K562 (cell line): ENCODE measurements at regions not wholly inside any gene's neighbourhood (a gene's known extent, or its start where the extent isn't known, plus 50 kb on each side); places are given as distances from the start of the nearest gene placed in this dataset.

Source experiments
- ATAC-seq: fragments of 200-7000 bp; cut with Tn5 transposase; 3 replicates; pipeline ENCODE4 v1.9.1; 2020; ENCODE audit warnings: moderate library complexity
- BruUV-seq: library from RNA; stranded (reverse); fragments of 400-500 nt; replicated peaks from 2 replicates; lab custom pipeline; 2021; lab: Mats Ljungman, UMichigan
- CTCF ChIA-PET: fragments of 300-600 bp; formaldehyde crosslinking; extraction: SDS; loops from one replicate; lab custom pipeline; 2021; ENCODE audit warnings: low intra/inter-chr PET ratio; lab: Yijun Ruan, JAX
- POLR2A ChIA-PET: fragments of 300-600, 350-650 bp; sonication (Branson Sonifier 250); formaldehyde crosslinking; extraction: SDS; loops from one replicate; lab custom pipeline; 2021; ENCODE audit warnings: antibody characterized with exemption, inconsistent platforms; lab: Yijun Ruan, JAX
- DNase-seq, 4 experiments: peaks; one replicate each; pipeline versions ENCODE4 v3.0.0 to v3.0.0-alpha.2; 2011 to 2018; ENCODE audit warnings: low spot score in 3 of 4, mixed read lengths in 3 of 4; ENCODE audit errors: extremely low read depth in 1 of 4
- FAIRE-seq: peaks from 2 replicates; lab custom pipeline; 2011; peaks lifted over from hg19 to GRCh38; lab: Jason Lieb, UNC
- H2AFZ ChIP-seq: 2 replicates; pipeline ENCODE4 v1.6.0; 2011; ENCODE audit warnings: low read depth, low read length, control low read depth, inconsistent platforms
- H3K27ac ChIP-seq: fragments of 200-600 bp; 3 replicates; pipeline ENCODE4 v1.8.0; 2011; ENCODE audit warnings: low read depth, mild to moderate bottlenecking, control low read depth, inconsistent platforms, low read length, moderate library complexity, mixed read lengths; ENCODE audit errors: extremely low read depth
- H3K27me3 ChIP-seq, 2 experiments: fragments of 300-600 bp in 1 of 2; 2 replicates in 1 of 2; 3 replicates in 1 of 2; pipeline versions ENCODE4 v1.6.0 to v1.8.0; 2011; ENCODE audit warnings: inconsistent platforms in 2 of 2, low read length in 2 of 2, mild to moderate bottlenecking in 1 of 2, mixed read lengths in 1 of 2, moderate library complexity in 1 of 2; ENCODE audit not compliant: control insufficient read depth in 2 of 2, insufficient read depth in 2 of 2
- H3K36me3 ChIP-seq: fragments of 300-600 bp; 3 replicates; pipeline ENCODE4 v1.8.0; 2011; ENCODE audit warnings: mild to moderate bottlenecking, low read length, inconsistent platforms; ENCODE audit not compliant: control insufficient read depth, insufficient read depth
- H3K4me1 ChIP-seq, 2 experiments: fragments of 200-600 bp in 1 of 2; replicated peaks in 1 of 2; 2 replicates in 1 of 2; 3 replicates in 1 of 2; pipeline versions ENCODE4 v1.5.1 to v1.8.0; 2011; ENCODE audit warnings: inconsistent platforms in 2 of 2, low read length in 2 of 2, mild to moderate bottlenecking in 1 of 2, mixed read lengths in 1 of 2, moderate library complexity in 1 of 2; ENCODE audit not compliant: control insufficient read depth in 2 of 2, insufficient read depth in 2 of 2
- H3K4me2 ChIP-seq: 2 replicates; pipeline ENCODE4 v1.6.1; 2011; ENCODE audit warnings: low read length, control low read depth, inconsistent platforms, mixed read lengths; ENCODE audit not compliant: insufficient read depth
- H3K4me3 ChIP-seq: fragments of 200-600 bp; sonication (generic), shearing (Covaris generic); 2 replicates; pipeline ENCODE4 v1.5.1; 2016; ENCODE audit warnings: control low read depth, inconsistent platforms
- H3K79me2 ChIP-seq: fragments of 200-600 bp; 3 replicates; pipeline ENCODE4 v1.8.0; 2011; ENCODE audit warnings: low read length, inconsistent platforms; ENCODE audit not compliant: control insufficient read depth, insufficient read depth
- H3K9ac ChIP-seq, 2 experiments: 2 replicates each; pipeline versions ENCODE4 v1.6.0 to v1.6.1; 2011; ENCODE audit warnings: low read depth in 2 of 2, low read length in 2 of 2, control low read depth in 1 of 2, inconsistent platforms in 1 of 2, mild to moderate bottlenecking in 1 of 2, mixed read lengths in 1 of 2; ENCODE audit not compliant: insufficient read depth in 1 of 2
- H3K9me1 ChIP-seq: one replicate; pipeline ENCODE4 v1.6.0; 2011; ENCODE audit warnings: inconsistent platforms, mild to moderate bottlenecking, low read length, moderate library complexity; ENCODE audit not compliant: control insufficient read depth, insufficient read depth
- H3K9me3 ChIP-seq: replicated peaks from 2 replicates; pipeline ENCODE4 v1.5.1; 2011; ENCODE audit warnings: low read depth, low read length, inconsistent platforms; ENCODE audit not compliant: control insufficient read depth, insufficient read depth
- H4K20me1 ChIP-seq: replicated peaks from 2 replicates; pipeline ENCODE4 v1.6.1; 2011; ENCODE audit warnings: low read length, inconsistent platforms, mixed read lengths; ENCODE audit not compliant: control insufficient read depth, insufficient read depth
- ARID2 ChIP-seq: fragments of 450-650 bp; IDR thresholded peaks from 2 replicates; pipeline ENCODE4 v1.6.1; 2017; ENCODE audit warnings: antibody characterized with exemption, mild to moderate bottlenecking
- CHD2 ChIP-seq: IDR thresholded peaks from 2 replicates; pipeline ENCODE4 v1.6.1; 2011; ENCODE audit warnings: low read depth, low read length
- ETV1 ChIP-seq: fragments of 450-650 bp; conservative IDR thresholded peaks from 2 replicates; pipeline ENCODE4 v1.6.1; 2016; ENCODE audit warnings: missing genetic modification characterization, control low read depth, low read depth, missing compliant biosample characterization
- FIP1L1 ChIP-seq: fragments of 200-400 bp; formaldehyde crosslinking; IDR thresholded peaks from 2 replicates; pipeline ENCODE4 v1.6.1; 2018; ENCODE audit warnings: mild to moderate bottlenecking, low read depth, low read length; ENCODE audit not compliant: poor library complexity, severe bottlenecking
- NCOA2 ChIP-seq, 2 experiments: fragments of 450-650 bp; IDR thresholded peaks; 2 replicates each; pipeline ENCODE4 v1.6.1; 2018; ENCODE audit warnings: mild to moderate bottlenecking in 2 of 2, moderate library complexity in 1 of 2; ENCODE audit not compliant: partially characterized antibody in 2 of 2
- SMARCB1 ChIP-seq: IDR thresholded peaks from 2 replicates; pipeline ENCODE4 v1.6.1; 2011; ENCODE audit warnings: improper control_type of control experiment, low read depth; ENCODE audit not compliant: insufficient read length
- SRSF9 ChIP-seq: fragments of 200-400 bp; formaldehyde crosslinking; IDR thresholded peaks from 2 replicates; pipeline ENCODE4 v1.6.1; 2017; ENCODE audit warnings: low read depth, low read length, borderline replicate concordance
- WGBS: fragments of 100-300 bp; shearing (Covaris generic); methylation state at CpG from one replicate; pipeline ENCODE4 v1.1.6; 2016; ENCODE audit warnings: low coverage, mixed read lengths; ENCODE audit not compliant: insufficient coverage; ENCODE audit errors: missing lambda C conversion rate; 5-methylcytosine and 5-hydroxymethylcytosine counted together
- in situ Hi-C: fragments of 300-500 bp; cut with MboI; formaldehyde crosslinking; loops from 4 replicates; pipeline ENCODE4 v1.15.0; 2018; ENCODE audit warnings: inconsistent platforms, mixed read lengths
- intact Hi-C: fragments of 100-400 bp; cut with micrococcal nuclease; formaldehyde crosslinking; loops from 2 replicates; pipeline ENCODE4 v1.14.2; 2022
- TF ChIP-seq, protein P1 (sequence below): fragments of 250-450 bp; sonication (Bioruptor Pico); IDR thresholded peaks from 2 replicates; pipeline ENCODE4 v1.8.0; 2022; ENCODE audit warnings: inconsistent platforms, mild to moderate bottlenecking, moderate library complexity, borderline replicate concordance
- TF ChIP-seq, protein P2 (sequence below): sonication (generic); formaldehyde crosslinking; IDR thresholded peaks from 2 replicates; pipeline ENCODE4 v1.8.1; 2023; ENCODE audit warnings: missing genetic modification reagents, mild to moderate bottlenecking, borderline replicate concordance
- TF ChIP-seq, protein P3 (sequence below), 3 experiments: fragments of 200-800 bp in 1 of 3; fragments of 250-450 bp in 1 of 3; fragments of 450-650 bp in 1 of 3; sonication (Bioruptor Pico) in 1 of 3; sonication (Bioruptor generic) in 1 of 3; formaldehyde crosslinking in 1 of 3; IDR thresholded peaks; 2 replicates each; pipeline versions ENCODE4 v1.6.1 to v1.8.0; 2016 to 2022; ENCODE audit warnings: mild to moderate bottlenecking in 2 of 3, missing genetic modification characterization in 2 of 3, missing compliant biosample characterization in 1 of 3, moderate library complexity in 1 of 3
- TF ChIP-seq, protein P4 (sequence below): fragments of 250-450 bp; sonication (Bioruptor Pico); IDR thresholded peaks from 2 replicates; pipeline ENCODE4 v1.8.0; 2021; ENCODE audit warnings: mild to moderate bottlenecking, moderate library complexity

DNA sequence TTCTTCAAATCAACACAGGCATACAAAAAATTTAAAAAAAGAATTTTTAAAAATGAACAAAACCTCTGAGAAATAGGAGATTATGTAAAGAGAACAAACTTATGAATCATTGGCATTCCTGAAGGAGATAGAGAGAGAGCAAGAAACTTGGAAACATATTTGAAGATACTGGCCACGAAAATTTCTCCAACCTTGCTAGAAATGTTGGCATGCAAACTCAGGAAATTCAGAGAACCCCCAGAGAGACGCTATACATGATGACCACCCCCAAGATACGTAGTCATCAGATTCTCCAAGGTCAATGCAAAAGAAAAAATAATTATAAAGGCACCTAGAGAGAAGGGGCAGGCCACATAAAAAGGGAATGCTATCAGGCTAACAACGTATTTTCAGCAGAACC is 472.5 kb downstream of the MTRR start:
- POLR2A ChIA-PET: no interaction called here
- Histone ChIP-seq H2AFZ (no peak overlapping the region), H3K4me2 (no peak overlapping the region), H3K4me1 (no peaks in the 10 kb centered on the region), H3K9me3 (no peaks in the 10 kb centered on the region; the same call in none of the 2 replicates), H3K9me1 (no peaks in the 10 kb centered on the region), H3K79me2 (no peaks in the 10 kb centered on the region), H3K36me3 (no peaks in the 10 kb centered on the region), H3K27me3 (no peaks in the 10 kb centered on the region), H4K20me1 (no peaks in the 10 kb centered on the region), H3K9ac (no peak overlapping the region), H3K27ac (no peak overlapping the region), H3K4me3 (no peak overlapping the region)
- DNase-seq (no peak), FAIRE-seq (no peak), ATAC-seq (no peak)
- BruUV-seq: no TSS peak
- 0% methylated on average over 4 of the region's 4 CpGs for WGBS
- CTCF ChIA-PET: no interaction called here
- intact Hi-C loops: no loop called here
- in situ Hi-C loops: no loop called here
- TF ChIP-seq FIP1L1: no peak
- TF ChIP-seq SRSF9: no peak
- TF ChIP-seq, protein P1, sequence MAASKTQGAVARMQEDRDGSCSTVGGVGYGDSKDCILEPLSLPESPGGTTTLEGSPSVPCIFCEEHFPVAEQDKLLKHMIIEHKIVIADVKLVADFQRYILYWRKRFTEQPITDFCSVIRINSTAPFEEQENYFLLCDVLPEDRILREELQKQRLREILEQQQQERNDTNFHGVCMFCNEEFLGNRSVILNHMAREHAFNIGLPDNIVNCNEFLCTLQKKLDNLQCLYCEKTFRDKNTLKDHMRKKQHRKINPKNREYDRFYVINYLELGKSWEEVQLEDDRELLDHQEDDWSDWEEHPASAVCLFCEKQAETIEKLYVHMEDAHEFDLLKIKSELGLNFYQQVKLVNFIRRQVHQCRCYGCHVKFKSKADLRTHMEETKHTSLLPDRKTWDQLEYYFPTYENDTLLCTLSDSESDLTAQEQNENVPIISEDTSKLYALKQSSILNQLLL (CRISPR knock-in tag): no peak
- TF ChIP-seq ETV1 (tag): no peak
- TF ChIP-seq, protein P2, sequence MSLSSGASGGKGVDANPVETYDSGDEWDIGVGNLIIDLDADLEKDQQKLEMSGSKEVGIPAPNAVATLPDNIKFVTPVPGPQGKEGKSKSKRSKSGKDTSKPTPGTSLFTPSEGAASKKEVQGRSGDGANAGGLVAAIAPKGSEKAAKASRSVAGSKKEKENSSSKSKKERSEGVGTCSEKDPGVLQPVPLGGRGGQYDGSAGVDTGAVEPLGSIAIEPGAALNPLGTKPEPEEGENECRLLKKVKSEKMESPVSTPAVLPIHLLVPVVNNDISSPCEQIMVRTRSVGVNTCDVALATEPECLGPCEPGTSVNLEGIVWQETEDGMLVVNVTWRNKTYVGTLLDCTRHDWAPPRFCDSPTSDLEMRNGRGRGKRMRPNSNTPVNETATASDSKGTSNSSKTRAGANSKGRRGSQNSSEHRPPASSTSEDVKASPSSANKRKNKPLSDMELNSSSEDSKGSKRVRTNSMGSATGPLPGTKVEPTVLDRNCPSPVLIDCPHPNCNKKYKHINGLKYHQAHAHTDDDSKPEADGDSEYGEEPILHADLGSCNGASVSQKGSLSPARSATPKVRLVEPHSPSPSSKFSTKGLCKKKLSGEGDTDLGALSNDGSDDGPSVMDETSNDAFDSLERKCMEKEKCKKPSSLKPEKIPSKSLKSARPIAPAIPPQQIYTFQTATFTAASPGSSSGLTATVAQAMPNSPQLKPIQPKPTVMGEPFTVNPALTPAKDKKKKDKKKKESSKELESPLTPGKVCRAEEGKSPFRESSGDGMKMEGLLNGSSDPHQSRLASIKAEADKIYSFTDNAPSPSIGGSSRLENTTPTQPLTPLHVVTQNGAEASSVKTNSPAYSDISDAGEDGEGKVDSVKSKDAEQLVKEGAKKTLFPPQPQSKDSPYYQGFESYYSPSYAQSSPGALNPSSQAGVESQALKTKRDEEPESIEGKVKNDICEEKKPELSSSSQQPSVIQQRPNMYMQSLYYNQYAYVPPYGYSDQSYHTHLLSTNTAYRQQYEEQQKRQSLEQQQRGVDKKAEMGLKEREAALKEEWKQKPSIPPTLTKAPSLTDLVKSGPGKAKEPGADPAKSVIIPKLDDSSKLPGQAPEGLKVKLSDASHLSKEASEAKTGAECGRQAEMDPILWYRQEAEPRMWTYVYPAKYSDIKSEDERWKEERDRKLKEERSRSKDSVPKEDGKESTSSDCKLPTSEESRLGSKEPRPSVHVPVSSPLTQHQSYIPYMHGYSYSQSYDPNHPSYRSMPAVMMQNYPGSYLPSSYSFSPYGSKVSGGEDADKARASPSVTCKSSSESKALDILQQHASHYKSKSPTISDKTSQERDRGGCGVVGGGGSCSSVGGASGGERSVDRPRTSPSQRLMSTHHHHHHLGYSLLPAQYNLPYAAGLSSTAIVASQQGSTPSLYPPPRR (CRISPR knock-in tag): no peak
- TF ChIP-seq SMARCB1: no peak
- TF ChIP-seq CHD2: no peak
- no peak for TF ChIP-seq NCOA2 (IDR thresholded peaks at IDR 0.05; ENCODE audit: partially characterized antibody in 2 of 2)
- TF ChIP-seq, protein P3, sequence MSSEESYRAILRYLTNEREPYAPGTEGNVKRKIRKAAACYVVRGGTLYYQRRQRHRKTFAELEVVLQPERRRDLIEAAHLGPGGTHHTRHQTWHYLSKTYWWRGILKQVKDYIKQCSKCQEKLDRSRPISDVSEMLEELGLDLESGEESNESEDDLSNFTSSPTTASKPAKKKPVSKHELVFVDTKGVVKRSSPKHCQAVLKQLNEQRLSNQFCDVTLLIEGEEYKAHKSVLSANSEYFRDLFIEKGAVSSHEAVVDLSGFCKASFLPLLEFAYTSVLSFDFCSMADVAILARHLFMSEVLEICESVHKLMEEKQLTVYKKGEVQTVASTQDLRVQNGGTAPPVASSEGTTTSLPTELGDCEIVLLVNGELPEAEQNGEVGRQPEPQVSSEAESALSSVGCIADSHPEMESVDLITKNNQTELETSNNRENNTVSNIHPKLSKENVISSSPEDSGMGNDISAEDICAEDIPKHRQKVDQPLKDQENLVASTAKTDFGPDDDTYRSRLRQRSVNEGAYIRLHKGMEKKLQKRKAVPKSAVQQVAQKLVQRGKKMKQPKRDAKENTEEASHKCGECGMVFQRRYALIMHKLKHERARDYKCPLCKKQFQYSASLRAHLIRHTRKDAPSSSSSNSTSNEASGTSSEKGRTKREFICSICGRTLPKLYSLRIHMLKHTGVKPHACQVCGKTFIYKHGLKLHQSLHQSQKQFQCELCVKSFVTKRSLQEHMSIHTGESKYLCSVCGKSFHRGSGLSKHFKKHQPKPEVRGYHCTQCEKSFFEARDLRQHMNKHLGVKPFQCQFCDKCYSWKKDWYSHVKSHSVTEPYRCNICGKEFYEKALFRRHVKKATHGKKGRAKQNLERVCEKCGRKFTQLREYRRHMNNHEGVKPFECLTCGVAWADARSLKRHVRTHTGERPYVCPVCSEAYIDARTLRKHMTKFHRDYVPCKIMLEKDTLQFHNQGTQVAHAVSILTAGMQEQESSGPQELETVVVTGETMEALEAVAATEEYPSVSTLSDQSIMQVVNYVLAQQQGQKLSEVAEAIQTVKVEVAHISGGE (CRISPR knock-in tag; IDR thresholded peaks at IDR 0.05): no peak
- TF ChIP-seq ARID2: no peak
- TF ChIP-seq, protein P4, sequence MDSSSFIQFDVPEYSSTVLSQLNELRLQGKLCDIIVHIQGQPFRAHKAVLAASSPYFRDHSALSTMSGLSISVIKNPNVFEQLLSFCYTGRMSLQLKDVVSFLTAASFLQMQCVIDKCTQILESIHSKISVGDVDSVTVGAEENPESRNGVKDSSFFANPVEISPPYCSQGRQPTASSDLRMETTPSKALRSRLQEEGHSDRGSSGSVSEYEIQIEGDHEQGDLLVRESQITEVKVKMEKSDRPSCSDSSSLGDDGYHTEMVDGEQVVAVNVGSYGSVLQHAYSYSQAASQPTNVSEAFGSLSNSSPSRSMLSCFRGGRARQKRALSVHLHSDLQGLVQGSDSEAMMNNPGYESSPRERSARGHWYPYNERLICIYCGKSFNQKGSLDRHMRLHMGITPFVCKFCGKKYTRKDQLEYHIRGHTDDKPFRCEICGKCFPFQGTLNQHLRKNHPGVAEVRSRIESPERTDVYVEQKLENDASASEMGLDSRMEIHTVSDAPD (CRISPR knock-in tag): no peak
